Breast epithelium (tissue), 3 donors: ENCODE measurements at regions not wholly inside any gene's neighbourhood (a gene's known extent, or its start where the extent isn't known, plus 50 kb on each side); places are given as distances from the start of the nearest gene placed in this dataset.

Experiments used
- CTCF ChIP-seq, 3 donors: fragments of 450-650 bp; IDR thresholded peaks; one replicate each; pipeline ENCODE4 v1.5.1; 2016 to 2017; ENCODE audit warnings: antibody characterized with exemption in 3 of 3, mild to moderate bottlenecking in 3 of 3, moderate library complexity in 3 of 3
- POLR2A ChIP-seq: fragments of 450-650 bp; IDR thresholded peaks from one replicate; pipeline ENCODE4 v1.6.1; 2016; ENCODE audit warnings: antibody characterized with exemption, mild to moderate bottlenecking, moderate library complexity
- POLR2AphosphoS5 ChIP-seq, 3 donors: sonication (generic); formaldehyde crosslinking; IDR thresholded peaks; one replicate each; pipeline ENCODE4 v1.6.1; 2017; ENCODE audit warnings: antibody characterized with exemption in 3 of 3

- TF ChIP-seq CTCF (IDR thresholded peaks at IDR 0.05): no peak
- no peak for TF ChIP-seq POLR2AphosphoS5 (IDR thresholded peaks at IDR 0.05)
- TF ChIP-seq POLR2A: no peak
These were observed 97.8 kb upstream of the NETO1 start for GRCh38 chr18:72965616-72966015.
